OCI-LY1 (cell line): ENCODE measurements at regions not wholly inside any gene's neighbourhood (a gene's known extent, or its start where the extent isn't known, plus 50 kb on each side); places are given as distances from the start of the nearest gene placed in this dataset.

Experiments
- H2AFZ ChIP-seq: fragments of 200-600 bp; sonication (generic), shearing (Covaris generic); 2 replicates; pipeline ENCODE4 v1.6.0; 2014; ENCODE audit warnings: antibody characterized with exemption, mild to moderate bottlenecking, low read length
- H3F3A ChIP-seq: fragments of 200-600 bp; sonication (generic), shearing (Covaris generic); 2 replicates; pipeline ENCODE4 v1.6.0; 2014; ENCODE audit warnings: mild to moderate bottlenecking, antibody characterized with exemption, low read length, moderate library complexity; ENCODE audit not compliant: insufficient read depth
- H3K27ac ChIP-seq: fragments of 200-600 bp; sonication (generic); 2 replicates; pipeline ENCODE4 v1.5.1; 2014; ENCODE audit warnings: low read length, mixed run types, mild to moderate bottlenecking, low read depth; ENCODE audit not compliant: poor library complexity, severe bottlenecking
- H3K27me3 ChIP-seq: fragments of 200-600 bp; sonication (generic); 2 replicates; pipeline ENCODE4 v1.6.0; 2014; ENCODE audit warnings: antibody characterized with exemption, mild to moderate bottlenecking, low read length, moderate library complexity; ENCODE audit not compliant: insufficient read depth
- H3K36me3 ChIP-seq: fragments of 200-600 bp; sonication (generic); 2 replicates; pipeline ENCODE4 v1.6.1; 2014; ENCODE audit warnings: mild to moderate bottlenecking, antibody characterized with exemption, low read length, moderate library complexity, mixed read lengths; ENCODE audit not compliant: insufficient read depth
- H3K4me1 ChIP-seq: fragments of 200-600 bp; sonication (generic); 2 replicates; pipeline ENCODE4 v1.5.1; 2014; ENCODE audit warnings: mild to moderate bottlenecking, low read length, moderate library complexity; ENCODE audit not compliant: insufficient read depth, severe bottlenecking
- H3K4me2 ChIP-seq: fragments of 200-600 bp; sonication (generic), shearing (Covaris generic); 2 replicates; pipeline ENCODE4 v1.6.1; 2014; ENCODE audit warnings: low read length
- H3K4me3 ChIP-seq: fragments of 200-600 bp; sonication (generic); 2 replicates; pipeline ENCODE4 v1.5.1; 2014; ENCODE audit warnings: low read length, low read depth, mild to moderate bottlenecking, mixed read lengths; ENCODE audit not compliant: poor library complexity, severe bottlenecking
- H3K79me2 ChIP-seq: fragments of 200-600 bp; shearing (Covaris generic); 2 replicates; pipeline ENCODE4 v1.6.1; 2016; ENCODE audit warnings: mixed run types, low read length, mixed read lengths; ENCODE audit not compliant: insufficient read depth
- H3K9ac ChIP-seq: fragments of 200-600 bp; sonication (generic), shearing (Covaris generic); 2 replicates; pipeline ENCODE4 v1.6.1; 2014; ENCODE audit warnings: mild to moderate bottlenecking, low read length, mixed read lengths
- H3K9me2 ChIP-seq: fragments of 200-600 bp; sonication (generic), shearing (Covaris generic); 2 replicates; pipeline ENCODE4 v1.6.1; 2014; ENCODE audit warnings: low read depth, mild to moderate bottlenecking, low read length, mixed read lengths
- H3K9me3 ChIP-seq: fragments of 200-600 bp; shearing (Covaris generic); 2 replicates; pipeline ENCODE4 v1.6.1; 2014; ENCODE audit warnings: low read length, mixed read lengths
- H4K20me1 ChIP-seq: fragments of 200-600 bp; sonication (generic), shearing (Covaris generic); 2 replicates; pipeline ENCODE4 v1.6.0; 2016; ENCODE audit warnings: mild to moderate bottlenecking, low read length; ENCODE audit not compliant: insufficient read depth
- EZH2 ChIP-seq: fragments of 200-600 bp; sonication (generic), shearing (Covaris generic); IDR thresholded peaks from 2 replicates; pipeline ENCODE4 v1.8.0; 2017; ENCODE audit warnings: borderline replicate concordance, mixed run types, mild to moderate bottlenecking, antibody characterized with exemption, low read length, moderate library complexity, mixed read lengths
- TF ChIP-seq, protein P1 (sequence below): fragments of 200-600 bp; sonication (generic), shearing (Covaris generic); IDR thresholded peaks from 2 replicates; pipeline ENCODE4 v1.5.1; 2017; ENCODE audit warnings: mild to moderate bottlenecking, antibody characterized with exemption, low read length, moderate library complexity, mixed read lengths

- Histone ChIP-seq H3K9me3 (no peaks in the 10 kb centered on the region), H3K27ac (no peak overlapping the region), H3K9me2 (no peaks in the 10 kb centered on the region), H2AFZ (no peak overlapping the region), H3K79me2 (no peaks in the 10 kb centered on the region), H3K9ac (no peak overlapping the region), H4K20me1 (no peaks in the 10 kb centered on the region), H3K36me3 (no peaks in the 10 kb centered on the region), H3K4me2 (no peak overlapping the region), H3F3A (no peaks in the 10 kb centered on the region), H3K4me3 (no peak overlapping the region), H3K27me3 (peaks cover 12% of the 10 kb centered on the region), H3K4me1 (peaks cover 16% of the 10 kb centered on the region)
- no peak for TF ChIP-seq EZH2
- TF ChIP-seq, protein P1, sequence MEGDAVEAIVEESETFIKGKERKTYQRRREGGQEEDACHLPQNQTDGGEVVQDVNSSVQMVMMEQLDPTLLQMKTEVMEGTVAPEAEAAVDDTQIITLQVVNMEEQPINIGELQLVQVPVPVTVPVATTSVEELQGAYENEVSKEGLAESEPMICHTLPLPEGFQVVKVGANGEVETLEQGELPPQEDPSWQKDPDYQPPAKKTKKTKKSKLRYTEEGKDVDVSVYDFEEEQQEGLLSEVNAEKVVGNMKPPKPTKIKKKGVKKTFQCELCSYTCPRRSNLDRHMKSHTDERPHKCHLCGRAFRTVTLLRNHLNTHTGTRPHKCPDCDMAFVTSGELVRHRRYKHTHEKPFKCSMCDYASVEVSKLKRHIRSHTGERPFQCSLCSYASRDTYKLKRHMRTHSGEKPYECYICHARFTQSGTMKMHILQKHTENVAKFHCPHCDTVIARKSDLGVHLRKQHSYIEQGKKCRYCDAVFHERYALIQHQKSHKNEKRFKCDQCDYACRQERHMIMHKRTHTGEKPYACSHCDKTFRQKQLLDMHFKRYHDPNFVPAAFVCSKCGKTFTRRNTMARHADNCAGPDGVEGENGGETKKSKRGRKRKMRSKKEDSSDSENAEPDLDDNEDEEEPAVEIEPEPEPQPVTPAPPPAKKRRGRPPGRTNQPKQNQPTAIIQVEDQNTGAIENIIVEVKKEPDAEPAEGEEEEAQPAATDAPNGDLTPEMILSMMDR, result no peak
Observed at GRCh38 chr13:30151388-30151787, 156.0 kb downstream of the KATNAL1 start.

- no peak overlapping the region for H3K4me2 ChIP-seq
- H3K4me3 ChIP-seq, result no peak overlapping the region
- H3K79me2 ChIP-seq, result no peaks in the 10 kb centered on the region
- H2AFZ ChIP-seq, result no peak overlapping the region
- no peaks in the 10 kb centered on the region for H3K9me2 ChIP-seq
- no peak overlapping the region for H3K9ac ChIP-seq
- H3K27ac ChIP-seq, result no peak overlapping the region
- no peaks in the 10 kb centered on the region for H3K9me3 ChIP-seq
- H3K36me3 ChIP-seq, result peaks cover 3% of the 10 kb centered on the region; the same call in 1 of the 2 replicates
- no peaks in the 10 kb centered on the region for H3F3A ChIP-seq
- no peaks in the 10 kb centered on the region for H4K20me1 ChIP-seq
- H3K4me1 ChIP-seq, result peaks cover 6% of the 10 kb centered on the region
- H3K27me3 ChIP-seq, result peaks cover 10% of the 10 kb centered on the region; the same call in 1 of the 2 replicates
- no peak for TF ChIP-seq EZH2
- TF ChIP-seq, protein P1, result no peak
Observed at GRCh38 chr13:30149248-30149647, 158.1 kb downstream of the KATNAL1 start.

DNA sequence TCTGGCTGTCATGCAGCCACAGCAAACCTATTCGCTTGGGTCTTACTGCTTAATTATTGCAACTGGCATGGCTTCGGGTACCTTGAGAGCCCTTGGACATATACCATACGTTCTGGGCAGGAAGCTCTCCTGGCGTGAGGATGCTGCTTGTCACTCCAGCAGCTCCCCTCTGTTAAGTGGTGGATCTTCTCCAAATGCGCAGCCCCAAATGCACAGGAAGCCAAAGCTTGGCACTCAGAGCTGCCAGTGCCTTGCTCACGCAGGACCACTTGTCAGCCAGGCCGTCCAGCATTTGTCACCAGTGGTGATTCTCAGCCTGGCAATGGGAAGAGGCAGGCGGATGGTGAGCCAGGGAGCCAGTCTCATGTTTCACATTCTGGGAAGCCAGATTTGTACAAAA is 158.6 kb downstream of the KATNAL1 start:
- Histone ChIP-seq H3F3A (no peaks in the 10 kb centered on the region), H3K79me2 (no peaks in the 10 kb centered on the region), H3K27ac (no peak overlapping the region), H3K9ac (no peak overlapping the region), H4K20me1 (no peaks in the 10 kb centered on the region), H3K27me3 (peaks cover 15% of the 10 kb centered on the region; the same call in 1 of the 2 replicates), H3K36me3 (peaks cover 3% of the 10 kb centered on the region; the same call in 1 of the 2 replicates), H3K4me1 (peaks cover 2% of the 10 kb centered on the region), H3K4me2 (no peak overlapping the region), H3K9me2 (no peaks in the 10 kb centered on the region), H2AFZ (no peak overlapping the region), H3K9me3 (0 out of 2 replicates have a peak, but pooled peaks cover 3% of the 10 kb centered on the region), H3K4me3 (no peak overlapping the region)
- TF ChIP-seq EZH2, result no peak
- TF ChIP-seq, protein P1, result no peak
